ENCODE measurements at regions not wholly inside any gene's neighbourhood (a gene's known extent, or its start where the extent isn't known, plus 50 kb on each side); places are given as distances from the start of the nearest gene placed in this dataset.

DNA sequence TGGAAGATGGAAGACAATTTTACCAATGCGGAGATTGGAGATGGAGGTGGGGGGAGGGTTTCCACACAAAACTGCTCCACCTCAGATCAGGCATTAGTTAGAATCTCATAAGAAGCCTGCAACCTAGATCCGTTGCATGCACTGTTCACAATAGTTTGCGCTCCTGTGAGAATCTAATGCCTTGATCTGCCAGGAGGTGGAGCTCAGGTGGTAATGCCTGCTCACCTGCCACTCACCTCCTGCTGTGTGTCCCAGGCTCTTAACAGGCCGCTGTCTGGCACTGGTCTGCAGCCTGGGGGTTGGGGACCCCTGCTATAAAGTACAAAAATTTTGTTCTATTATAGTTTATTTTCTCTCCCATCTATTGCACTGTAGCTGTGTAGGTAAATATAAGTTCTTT, 84.9 kb upstream of the FOXG1 start:
- no peak for TF ChIP-seq POLR2AphosphoS5 (IDR thresholded peaks at IDR 0.05)
- TF ChIP-seq, protein P1, sequence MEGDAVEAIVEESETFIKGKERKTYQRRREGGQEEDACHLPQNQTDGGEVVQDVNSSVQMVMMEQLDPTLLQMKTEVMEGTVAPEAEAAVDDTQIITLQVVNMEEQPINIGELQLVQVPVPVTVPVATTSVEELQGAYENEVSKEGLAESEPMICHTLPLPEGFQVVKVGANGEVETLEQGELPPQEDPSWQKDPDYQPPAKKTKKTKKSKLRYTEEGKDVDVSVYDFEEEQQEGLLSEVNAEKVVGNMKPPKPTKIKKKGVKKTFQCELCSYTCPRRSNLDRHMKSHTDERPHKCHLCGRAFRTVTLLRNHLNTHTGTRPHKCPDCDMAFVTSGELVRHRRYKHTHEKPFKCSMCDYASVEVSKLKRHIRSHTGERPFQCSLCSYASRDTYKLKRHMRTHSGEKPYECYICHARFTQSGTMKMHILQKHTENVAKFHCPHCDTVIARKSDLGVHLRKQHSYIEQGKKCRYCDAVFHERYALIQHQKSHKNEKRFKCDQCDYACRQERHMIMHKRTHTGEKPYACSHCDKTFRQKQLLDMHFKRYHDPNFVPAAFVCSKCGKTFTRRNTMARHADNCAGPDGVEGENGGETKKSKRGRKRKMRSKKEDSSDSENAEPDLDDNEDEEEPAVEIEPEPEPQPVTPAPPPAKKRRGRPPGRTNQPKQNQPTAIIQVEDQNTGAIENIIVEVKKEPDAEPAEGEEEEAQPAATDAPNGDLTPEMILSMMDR (IDR thresholded peaks at IDR 0.05): no peak
- TF ChIP-seq EP300 (IDR thresholded peaks at IDR 0.05): no peak
- TF ChIP-seq POLR2A (IDR thresholded peaks at IDR 0.05): no peak
- no peak overlapping the region for H3K4me3 ChIP-seq
- no peaks in the 10 kb centered on the region for H3K9me3 ChIP-seq
- no peaks in the 10 kb centered on the region for H3K27me3 ChIP-seq
- no peaks in the 10 kb centered on the region for H3K4me1 ChIP-seq
- H3K36me3 ChIP-seq: no peaks in the 10 kb centered on the region
- WGBS, 2 donors (ENCODE audit: low coverage in 1 of 2): 60 to 68% methylated on average over 1 to 4 of the region's 4 CpGs
- ATAC-seq: no peak
- H3K27ac ChIP-seq: no peak overlapping the region

GRCh38 chr14:28690029-28690692, 76.4 kb upstream of the FOXG1 start:
- no peak for TF ChIP-seq POLR2A (IDR thresholded peaks at IDR 0.05)
- TF ChIP-seq POLR2AphosphoS5 (IDR thresholded peaks at IDR 0.05): no peak
- TF ChIP-seq EP300 (IDR thresholded peaks at IDR 0.05): no peak
- TF ChIP-seq, protein P1 (IDR thresholded peaks at IDR 0.05): no peak
- Histone ChIP-seq H3K36me3 (no peaks in the 10 kb centered on the region), H3K9me3 (no peaks in the 10 kb centered on the region), H3K27me3 (no peaks in the 10 kb centered on the region), H3K27ac (no peak overlapping the region), H3K4me1 (no peaks in the 10 kb centered on the region), H3K4me3 (no peak overlapping the region)
- no peak for ATAC-seq

DNA sequence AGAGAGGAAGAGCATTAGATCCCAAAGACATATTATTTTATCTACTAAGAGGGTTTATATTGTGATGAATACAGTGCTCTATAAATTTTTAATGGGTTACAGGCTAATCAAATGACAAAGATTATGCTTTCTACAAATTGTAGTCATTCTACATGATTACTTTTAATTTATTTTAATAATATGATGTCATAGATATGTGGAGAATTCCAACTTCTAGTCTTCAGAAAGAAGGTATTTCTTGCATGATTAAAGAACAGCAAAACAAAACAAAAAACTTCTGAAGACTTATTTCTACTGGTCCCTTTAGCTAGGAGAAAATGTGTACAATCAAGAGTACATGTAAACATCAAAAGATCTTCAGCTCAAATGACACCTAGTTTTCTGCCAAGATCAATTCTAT, 71.5 kb upstream of the FOXG1 start:
- Histone ChIP-seq H3K4me1 (no peaks in the 10 kb centered on the region), H3K36me3 (no peaks in the 10 kb centered on the region), H3K27me3 (no peaks in the 10 kb centered on the region), H3K27ac (no peak overlapping the region), H3K4me3 (no peak overlapping the region), H3K9me3 (no peaks in the 10 kb centered on the region)
- no peak for ATAC-seq
- TF ChIP-seq EP300 (IDR thresholded peaks at IDR 0.05): no peak
- no peak for TF ChIP-seq POLR2A (IDR thresholded peaks at IDR 0.05)
- TF ChIP-seq POLR2AphosphoS5 (IDR thresholded peaks at IDR 0.05): no peak
- TF ChIP-seq, protein P1 (IDR thresholded peaks at IDR 0.05): no peak

DNA sequence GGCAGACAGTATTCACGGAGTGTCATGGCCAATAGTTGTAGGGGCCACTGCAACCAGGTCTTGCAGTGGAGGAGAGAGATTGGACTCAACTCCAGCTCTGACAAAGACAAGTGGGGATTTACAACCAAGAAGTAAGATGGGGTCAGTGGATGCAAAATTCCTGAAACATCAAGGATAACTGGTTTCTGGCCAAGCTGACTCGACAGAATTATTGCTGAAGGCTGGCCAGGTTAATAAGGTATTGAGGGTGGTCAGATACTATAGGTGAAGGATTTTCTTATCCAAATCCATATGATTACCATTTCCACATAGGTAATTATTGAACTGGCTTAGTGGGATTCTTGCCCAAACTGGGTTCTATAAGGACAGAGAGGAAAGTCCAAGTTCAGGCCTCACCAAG, 64.9 kb upstream of the FOXG1 start:
- no peaks in the 10 kb centered on the region for H3K9me3 ChIP-seq
- no peak for ATAC-seq
- H3K4me3 ChIP-seq: no peak overlapping the region
- H3K27me3 ChIP-seq: no peaks in the 10 kb centered on the region
- H3K36me3 ChIP-seq: no peaks in the 10 kb centered on the region
- H3K4me1 ChIP-seq: no peaks in the 10 kb centered on the region
- TF ChIP-seq EP300 (IDR thresholded peaks at IDR 0.05) (no peak), POLR2AphosphoS5 (IDR thresholded peaks at IDR 0.05) (no peak), POLR2A (IDR thresholded peaks at IDR 0.05) (no peak)
- TF ChIP-seq, protein P1 (IDR thresholded peaks at IDR 0.05): no peak
- no peak overlapping the region for H3K27ac ChIP-seq
- 75 to 91% methylated on average over 2 of the region's 2 CpGs for WGBS, 2 donors (ENCODE audit: low coverage in 1 of 2)

- Histone ChIP-seq H3K27me3 (no peaks in the 10 kb centered on the region), H3K27ac (no peak overlapping the region), H3K9me3 (no peaks in the 10 kb centered on the region), H3K36me3 (no peaks in the 10 kb centered on the region), H3K4me3 (no peak overlapping the region), H3K4me1 (no peaks in the 10 kb centered on the region)
- 86 to 89% methylated on average over 4 of the region's 4 CpGs for WGBS, 2 donors (ENCODE audit: low coverage in 1 of 2)
- no peak for ATAC-seq
- TF ChIP-seq EP300 (IDR thresholded peaks at IDR 0.05) (no peak), POLR2AphosphoS5 (IDR thresholded peaks at IDR 0.05) (no peak), POLR2A (IDR thresholded peaks at IDR 0.05) (no peak)
- TF ChIP-seq, protein P1 (IDR thresholded peaks at IDR 0.05): no peak
These were observed 63.1 kb upstream of the FOXG1 start for GRCh38 chr14:28703482-28703881.

Data from gastroesophageal sphincter (tissue), 4 donors.